WTC11 (cell line): ENCODE measurements at regions not wholly inside any gene's neighbourhood (a gene's known extent, or its start where the extent isn't known, plus 50 kb on each side); places are given as distances from the start of the nearest gene placed in this dataset.

Experiments
- ATAC-seq: fragments of 200-7000 bp; cut with Tn5 transposase; 2 replicates; pipeline ENCODE4 v1.10.0; 2021; ENCODE audit warnings: mild to moderate bottlenecking, moderate library complexity
- CTCF ChIA-PET: fragments of 300-600 bp; sonication (Branson Sonifier 250); formaldehyde crosslinking; loops from one replicate; lab custom pipeline; 2021; ENCODE audit warnings: antibody characterized with exemption; lab: Charles Lee
- POLR2A ChIA-PET: fragments of 350-600 bp; sonication (Branson Sonifier 250); formaldehyde crosslinking; loops from one replicate; lab custom pipeline; 2021; ENCODE audit warnings: antibody characterized with exemption; lab: Charles Lee
- DNase-seq: peaks from one replicate; pipeline ENCODE4 v3.0.0; 2021; ENCODE audit warnings: low spot score
- H3K27ac Mint-ChIP-seq: 2 replicates; pipeline ENCODE4 v1.8.0; 2021; ENCODE audit warnings: mixed read lengths
- H3K27me3 Mint-ChIP-seq: 2 replicates; pipeline ENCODE4 v1.8.0; 2021; ENCODE audit warnings: low read depth, mild to moderate bottlenecking, moderate library complexity, mixed read lengths
- H3K36me3 Mint-ChIP-seq: 2 replicates; pipeline ENCODE4 v1.8.0; 2021; ENCODE audit warnings: mixed read lengths
- H3K4me1 Mint-ChIP-seq: 2 replicates; pipeline ENCODE4 v1.8.0; 2022; ENCODE audit warnings: mixed read lengths
- H3K4me3 Mint-ChIP-seq: 2 replicates; pipeline ENCODE4 v1.8.0; 2021; ENCODE audit warnings: mild to moderate bottlenecking, moderate library complexity, mixed read lengths
- H3K9me3 Mint-ChIP-seq: 2 replicates; pipeline ENCODE4 v1.8.0; 2021; ENCODE audit warnings: mixed read lengths
- ATF1 ChIP-seq: sonication (generic); formaldehyde crosslinking; IDR thresholded peaks from 2 replicates; pipeline ENCODE4 v1.8.1; 2023; ENCODE audit warnings: mild to moderate bottlenecking, moderate library complexity, missing genetic modification reagents
- ATF2 ChIP-seq: sonication (generic); formaldehyde crosslinking; IDR thresholded peaks from 2 replicates; pipeline ENCODE4 v1.8.1; 2022; ENCODE audit warnings: low read depth, missing genetic modification reagents, borderline replicate concordance
- CREB1 ChIP-seq: sonication (generic); formaldehyde crosslinking; IDR thresholded peaks from 2 replicates; pipeline ENCODE4 v1.8.0; 2023; ENCODE audit warnings: mild to moderate bottlenecking, missing genetic modification reagents
- ETV6 ChIP-seq: sonication (generic); formaldehyde crosslinking; IDR thresholded peaks from 2 replicates; pipeline ENCODE4 v1.8.1; 2022; ENCODE audit warnings: mild to moderate bottlenecking, missing genetic modification reagents
- FOXJ3 ChIP-seq: sonication (generic); formaldehyde crosslinking; IDR thresholded peaks from 2 replicates; pipeline ENCODE4 v1.9.0; 2021; ENCODE audit warnings: missing genetic modification reagents, mild to moderate bottlenecking, borderline replicate concordance
- HMGXB4 ChIP-seq: sonication (generic); formaldehyde crosslinking; IDR thresholded peaks from 2 replicates; pipeline ENCODE4 v1.8.1; 2023; ENCODE audit warnings: mild to moderate bottlenecking, moderate library complexity, missing genetic modification reagents
- NFYB ChIP-seq: sonication (generic); formaldehyde crosslinking; conservative IDR thresholded peaks from 2 replicates; pipeline ENCODE4 v1.8.0; 2022; ENCODE audit warnings: low read depth, missing genetic modification reagents
- PRDM15 ChIP-seq: sonication (generic); formaldehyde crosslinking; IDR thresholded peaks from 2 replicates; pipeline ENCODE4 v1.8.0; 2022; ENCODE audit warnings: missing genetic modification reagents
- PREB ChIP-seq: sonication (generic); formaldehyde crosslinking; IDR thresholded peaks from 2 replicates; pipeline ENCODE4 v1.8.1; 2022; ENCODE audit warnings: mild to moderate bottlenecking, missing genetic modification reagents, moderate library complexity, borderline replicate concordance
- SOX15 ChIP-seq: fragments of 250-450 bp; sonication (Bioruptor Pico); IDR thresholded peaks from 2 replicates; pipeline ENCODE4 v1.9.0; 2021; ENCODE audit warnings: mild to moderate bottlenecking
- USF2 ChIP-seq: sonication (generic); formaldehyde crosslinking; IDR thresholded peaks from 2 replicates; pipeline ENCODE4 v1.8.1; 2023; ENCODE audit warnings: mild to moderate bottlenecking, missing genetic modification reagents, moderate library complexity
- ZMAT4 ChIP-seq: fragments of 250-450 bp; sonication (Bioruptor Pico); IDR thresholded peaks from 2 replicates; pipeline ENCODE4 v1.9.0; 2021; ENCODE audit warnings: mild to moderate bottlenecking
- ZNF138 ChIP-seq: sonication (generic); formaldehyde crosslinking; conservative IDR thresholded peaks from 2 replicates; pipeline ENCODE4 v1.8.1; 2022; ENCODE audit warnings: mild to moderate bottlenecking, moderate library complexity, missing genetic modification reagents
- ZNF423 ChIP-seq: fragments of 250-450 bp; sonication (Bioruptor Pico); IDR thresholded peaks from 2 replicates; pipeline ENCODE4 v2.1.2; 2022; ENCODE audit warnings: mild to moderate bottlenecking, moderate library complexity
- ZNF425 ChIP-seq: fragments of 250-450 bp; sonication (Bioruptor Pico); conservative IDR thresholded peaks from 2 replicates; pipeline ENCODE4 v1.9.0; 2021; ENCODE audit warnings: mild to moderate bottlenecking
- ZNF512 ChIP-seq: sonication (generic); formaldehyde crosslinking; IDR thresholded peaks from 2 replicates; pipeline ENCODE4 v1.8.1; 2022; ENCODE audit warnings: missing genetic modification reagents, borderline replicate concordance

- TF ChIP-seq FOXJ3 (CRISPR knock-in tag) (no peak), ZNF423 (CRISPR knock-in tag) (no peak), CREB1 (CRISPR knock-in tag) (no peak), USF2 (CRISPR knock-in tag) (no peak)
Observed at GRCh38 chr3:135348690-135349089, 553.6 kb downstream of the EPHB1 start (continued).

GRCh38 chr3:135349254-135349948 is 554.3 kb downstream of the EPHB1 start:
- peaks cover 6% of the 10 kb centered on the region; the same call in 1 of the 2 replicates for H3K4me1 Mint-ChIP-seq
- DNase-seq (no peak), ATAC-seq (no peak)
- CTCF ChIA-PET: no interaction called here
- H3K27ac Mint-ChIP-seq: no peak overlapping the region
- peaks cover 11% of the 10 kb centered on the region for H3K9me3 Mint-ChIP-seq
- no peak overlapping the region for H3K4me3 Mint-ChIP-seq
- H3K36me3 Mint-ChIP-seq: peaks cover 5% of the 10 kb centered on the region; the same call in 1 of the 2 replicates
- no peak for TF ChIP-seq PRDM15
- TF ChIP-seq ZNF425: no peak
- TF ChIP-seq ATF1 (CRISPR knock-in tag): no peak
- no peak for TF ChIP-seq ZNF512 (CRISPR knock-in tag)
- TF ChIP-seq NFYB (CRISPR knock-in tag): no peak
- TF ChIP-seq ETV6: no peak
- no peak for TF ChIP-seq SOX15 (CRISPR knock-in tag)
- TF ChIP-seq PREB (CRISPR knock-in tag): no peak
- no peak for TF ChIP-seq HMGXB4 (CRISPR knock-in tag)
- TF ChIP-seq ATF2 (CRISPR knock-in tag): no peak
- no peak for TF ChIP-seq ZNF138 (CRISPR knock-in tag)
- TF ChIP-seq ZMAT4 (CRISPR knock-in tag): no peak
- POLR2A ChIA-PET: no interaction called here
- H3K27me3 Mint-ChIP-seq: peaks cover 2% of the 10 kb centered on the region; the same call in 1 of the 2 replicates
